Activated CD4-positive, alpha-beta T cell treated with anti-CD3 and anti-CD28 coated beads for 48 hours (primary cell): ENCODE measurements at regions not wholly inside any gene's neighbourhood (a gene's known extent, or its start where the extent isn't known, plus 50 kb on each side); places are given as distances from the start of the nearest gene placed in this dataset.

Experiments used
- DNase-seq: peaks from one replicate; pipeline ENCODE4 v3.0.0-alpha.2; 2020

DNA sequence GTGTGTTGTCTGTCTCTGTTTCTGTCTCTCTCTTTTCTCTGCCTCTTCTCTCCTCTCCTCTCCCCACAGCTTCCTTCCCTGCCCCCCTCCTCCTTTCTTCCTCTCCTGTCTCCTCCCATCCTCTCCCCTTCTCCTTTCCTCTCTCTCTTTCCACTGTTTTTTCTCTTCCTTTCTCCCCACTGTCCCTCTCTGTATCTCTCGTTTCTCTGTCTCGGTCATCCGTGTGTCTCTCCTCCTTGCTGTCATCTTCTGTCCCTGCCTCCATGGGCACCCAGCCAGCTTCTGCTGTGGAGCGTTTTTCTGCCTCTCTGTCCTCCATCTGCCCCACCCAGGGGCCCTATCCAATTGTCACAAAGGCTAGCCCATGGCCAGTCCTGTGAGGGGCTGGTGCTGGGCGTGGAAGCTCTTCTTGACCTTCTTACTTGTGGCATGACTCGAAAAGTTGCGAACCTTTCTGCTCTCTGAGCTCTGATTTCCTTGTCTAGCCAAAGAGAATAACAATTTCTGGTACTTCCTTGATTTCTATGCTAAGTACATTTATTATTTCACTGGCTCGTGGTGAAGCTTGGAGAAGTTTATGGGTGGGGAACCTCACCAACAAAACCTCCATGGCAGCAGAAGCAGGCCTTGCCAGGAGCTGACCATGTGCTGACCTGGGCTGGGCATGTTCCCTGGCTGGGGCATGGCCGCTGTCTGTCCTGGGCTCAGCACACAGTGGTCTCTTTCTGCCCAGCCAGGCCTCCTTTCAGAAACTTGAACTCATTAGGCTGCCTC is 69.3 kb downstream of the CEBPB start:
- DNase-seq: no peak

DNA sequence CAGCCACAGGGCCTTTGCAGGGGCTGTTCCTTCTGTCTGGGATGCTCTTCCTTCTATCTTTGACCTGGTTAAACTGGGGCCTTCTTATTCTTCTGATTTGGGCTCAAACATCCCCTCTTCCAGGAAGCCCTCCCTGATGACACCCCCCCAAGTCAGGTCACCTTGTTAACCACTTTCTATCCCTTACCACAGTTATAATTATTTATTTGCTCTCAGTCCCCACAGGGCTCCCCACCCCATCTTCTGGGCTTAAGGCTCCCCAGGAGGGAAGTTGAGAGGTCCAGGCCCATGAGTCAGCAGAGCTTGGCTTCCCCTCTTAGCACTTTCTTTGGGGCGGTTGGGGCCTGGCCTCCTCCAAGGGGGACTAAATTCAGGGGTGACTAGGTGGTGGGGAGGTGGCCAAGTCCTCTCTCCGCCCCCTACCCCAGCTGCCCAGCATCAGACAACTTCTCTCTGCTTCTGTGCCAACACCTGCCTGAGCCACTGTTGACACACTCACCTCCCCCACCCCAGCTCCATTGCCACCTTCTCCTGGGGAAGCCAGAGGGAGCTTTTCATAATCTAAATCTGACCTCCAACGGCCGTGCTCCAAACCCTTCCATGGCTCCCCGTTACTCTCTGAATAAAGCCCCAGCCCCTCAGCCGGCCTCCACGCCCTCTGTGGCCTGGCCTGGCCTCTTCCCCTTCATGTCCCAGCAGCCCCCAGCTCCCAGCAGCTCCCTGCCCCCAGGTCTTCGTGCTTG is 70.0 kb downstream of the CEBPB start:
- DNase-seq: no peak

GRCh38 chr20:50261471-50262212 is 71.0 kb downstream of the CEBPB start:
- DNase-seq: no peak

- no peak for DNase-seq
These were observed 73.2 kb downstream of the CEBPB start for GRCh38 chr20:50263831-50264230.

DNA sequence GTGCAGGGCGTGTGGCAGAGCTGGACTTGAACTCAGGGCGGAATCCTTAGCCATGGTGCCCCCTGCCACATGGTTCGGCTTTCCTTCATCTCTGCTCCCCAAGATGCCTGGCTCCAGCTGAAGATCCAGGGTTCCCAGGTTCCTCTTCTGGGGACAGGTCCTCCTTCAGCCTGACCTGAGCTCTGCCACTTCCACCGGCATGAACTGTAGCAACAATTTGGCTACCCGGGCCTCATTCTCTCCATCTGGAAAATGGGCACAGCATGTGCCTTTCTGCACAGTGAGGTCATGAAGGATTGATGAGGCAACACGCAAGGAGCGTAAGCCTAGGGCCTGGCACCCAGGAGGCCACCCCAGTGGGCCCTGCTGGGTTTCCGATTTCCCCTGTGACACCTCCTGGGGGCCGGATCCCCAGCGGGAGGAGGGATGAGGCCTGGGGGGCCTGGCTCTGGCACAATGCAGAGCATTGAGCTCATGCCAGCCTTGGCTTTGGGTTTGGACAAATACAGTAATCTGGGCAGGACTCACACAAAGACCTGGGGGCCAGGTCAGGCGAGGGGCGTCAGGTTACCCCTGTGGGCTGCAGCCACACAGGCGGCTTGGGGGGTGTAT is 74.0 kb downstream of the CEBPB start:
- no peak for DNase-seq

GRCh38 chr20:50265245-50265946 is 74.8 kb downstream of the CEBPB start:
- DNase-seq: no peak

- no peak for DNase-seq
These were observed 75.8 kb downstream of the CEBPB start for GRCh38 chr20:50266293-50267040.

GRCh38 chr20:50267041-50267865 is 76.6 kb downstream of the CEBPB start:
- no peak for DNase-seq

GRCh38 chr20:50267866-50268219 is 77.2 kb downstream of the CEBPB start:
- no peak for DNase-seq

DNA sequence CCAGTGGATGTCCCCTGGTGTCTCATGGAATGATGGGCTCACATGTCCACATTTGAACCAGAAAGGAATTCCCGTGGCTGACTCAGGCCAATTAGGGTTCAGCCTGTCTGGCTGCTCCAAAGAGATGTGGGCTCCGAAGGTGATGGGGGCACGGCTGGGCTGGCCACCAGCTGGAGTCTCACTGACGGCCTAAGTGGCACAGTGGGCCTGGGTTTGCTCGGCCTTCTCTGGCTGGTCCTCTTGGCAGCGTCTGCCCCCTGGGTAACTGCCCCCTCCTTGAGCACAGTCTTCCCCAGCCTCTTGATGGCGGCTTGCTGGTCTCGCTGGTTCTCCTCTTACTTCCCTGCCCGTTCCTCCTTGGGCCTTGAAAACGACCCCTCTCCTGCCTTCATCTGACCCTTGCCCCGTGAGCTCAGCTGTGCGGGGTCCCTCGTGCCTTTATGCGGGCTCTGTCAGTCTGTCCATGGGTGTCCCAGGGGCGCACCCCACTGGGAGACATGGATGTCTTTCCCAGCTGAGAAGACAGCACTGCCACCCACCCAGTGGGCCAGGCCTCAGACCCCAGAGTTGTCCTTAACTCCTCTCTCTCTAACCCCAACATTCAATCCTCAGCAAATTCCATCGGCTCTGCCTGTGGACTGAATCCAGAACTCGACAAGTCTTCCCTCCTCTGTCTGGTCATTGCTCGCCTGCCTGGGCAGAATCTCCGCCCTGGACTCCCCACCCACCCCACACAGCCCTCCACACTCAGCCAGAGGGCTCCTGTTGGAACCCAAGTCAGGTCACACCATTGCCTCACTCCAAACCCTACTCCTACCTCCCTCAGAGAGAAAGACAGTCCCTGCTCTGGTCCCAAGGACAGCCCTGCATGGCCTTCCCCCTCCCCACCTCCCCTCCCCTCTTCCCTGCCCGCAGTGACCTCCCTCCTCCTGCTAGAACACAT is 78.7 kb downstream of the CEBPB start:
- no peak for DNase-seq

DNA sequence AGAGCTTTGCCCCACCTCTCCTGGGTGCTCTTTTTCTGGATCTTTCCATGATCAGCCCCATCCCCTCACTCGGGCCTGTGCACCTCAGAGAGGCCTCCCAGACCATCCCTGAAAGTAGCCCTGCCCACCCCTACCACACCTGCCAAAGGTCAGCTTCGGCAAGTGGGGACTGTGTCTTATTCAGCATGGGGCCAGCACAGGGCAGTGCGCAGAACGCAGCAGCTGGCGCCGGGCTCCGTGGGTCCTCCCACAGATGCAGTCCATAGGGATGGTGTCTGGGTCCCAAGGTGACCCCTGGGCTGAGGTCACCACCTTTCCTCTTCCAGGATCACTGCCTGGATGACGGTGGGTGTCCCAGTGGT is 79.4 kb downstream of the CEBPB start:
- DNase-seq: no peak

- no peak for DNase-seq
These were observed 79.9 kb downstream of the CEBPB start for GRCh38 chr20:50270569-50270968.

GRCh38 chr20:50271176-50271575 is 80.5 kb downstream of the CEBPB start:
- no peak for DNase-seq

GRCh38 chr20:50271612-50272011 is 81.0 kb downstream of the CEBPB start:
- DNase-seq: no peak

- DNase-seq: no peak
These were observed 81.5 kb downstream of the CEBPB start for GRCh38 chr20:50272030-50272723.

DNA sequence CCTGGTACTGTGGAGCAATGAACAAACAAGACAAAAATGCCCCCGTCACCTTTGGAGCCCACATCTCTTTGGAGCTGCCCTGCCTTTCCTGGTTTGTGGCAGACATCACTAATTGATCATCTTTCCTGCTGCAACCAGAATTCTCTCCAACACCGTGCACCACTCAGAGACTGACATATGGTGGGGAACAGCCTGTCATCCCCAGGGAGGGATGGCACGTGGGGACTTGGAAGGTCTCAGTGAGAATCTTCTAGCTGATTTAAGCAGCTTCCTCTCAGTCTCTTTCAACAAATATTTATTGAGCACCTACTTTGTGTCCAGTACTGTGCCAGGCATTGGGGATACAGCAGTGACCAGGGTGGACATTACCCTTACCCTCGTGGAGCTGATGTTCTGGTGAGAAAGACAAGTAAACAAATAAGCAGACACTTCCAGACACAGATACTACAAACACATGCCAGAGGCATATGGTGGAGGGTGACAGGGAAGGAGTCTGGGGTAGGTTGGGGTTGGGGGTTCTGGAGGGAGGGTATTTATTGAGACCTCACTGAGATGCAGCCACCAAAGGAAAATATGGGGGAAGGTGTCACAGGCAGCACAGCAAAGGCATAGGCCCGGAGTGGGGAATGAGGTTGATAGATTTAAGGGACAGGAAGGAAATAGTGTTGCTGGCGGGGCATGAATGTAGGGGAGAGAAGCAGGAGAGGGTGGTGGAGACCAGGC is 82.3 kb downstream of the CEBPB start:
- no peak for DNase-seq

- no peak for DNase-seq
These were observed 83.2 kb downstream of the CEBPB start for GRCh38 chr20:50273601-50274491.
